A549 (cell line): ENCODE measurements at regions not wholly inside any gene's neighbourhood (a gene's known extent, or its start where the extent isn't known, plus 50 kb on each side); places are given as distances from the start of the nearest gene placed in this dataset.

Experiments used
- ATAC-seq, 2 experiments: fragments of 200-7000 bp in 1 of 2; fragments of >200 bp in 1 of 2; cut with Nextera tagmentation in 1 of 2; cut with Tn5 transposase in 1 of 2; 3 replicates each; pipeline versions ENCODE4 v1.8.0 to v1.9.1; 2018 to 2020; ENCODE audit warnings: mild to moderate bottlenecking in 1 of 2, moderate library complexity in 1 of 2
- CTCF ChIA-PET: fragments of 300-600 bp; sonication (Branson Sonifier 250); formaldehyde crosslinking; extraction: SDS; loops from one replicate; lab custom pipeline; 2021; ENCODE audit warnings: antibody characterized with exemption, inconsistent platforms; lab: Yijun Ruan, JAX
- POLR2A ChIA-PET: fragments of 350-600 bp; formaldehyde crosslinking; extraction: SDS; loops from one replicate; lab custom pipeline; 2021; ENCODE audit warnings: antibody characterized with exemption, inconsistent platforms; lab: Yijun Ruan, JAX
- DNase-seq, 2 experiments: peaks; one replicate each; pipeline versions ENCODE4 v3.0.0 to v3.0.0-alpha.2; 2011 to 2016; ENCODE audit warnings: low read depth in 1 of 2, low spot score in 1 of 2
- FAIRE-seq: peaks from 2 replicates; lab custom pipeline; 2011; peaks lifted over from hg19 to GRCh38; lab: Jason Lieb, UNC
- H3K27ac ChIP-seq, 2 experiments: fragments of >200 bp; sonication (Bioruptor Twin); formaldehyde crosslinking; 3 replicates each; pipeline ENCODE4 v1.5.1; 2016 to 2017
- H3K4me1 ChIP-seq: fragments of >200 bp; sonication (Bioruptor Twin); formaldehyde crosslinking; 3 replicates; pipeline ENCODE4 v1.6.1; 2016
- H3K4me2 ChIP-seq: fragments of >200 bp; sonication (Bioruptor Twin); formaldehyde crosslinking; 3 replicates; pipeline ENCODE4 v1.6.1; 2016
- H3K4me3 ChIP-seq: fragments of >200 bp; sonication (Bioruptor Twin); formaldehyde crosslinking; 3 replicates; pipeline ENCODE4 v1.5.1; 2016
- H3K9me3 ChIP-seq: fragments of >200 bp; sonication (Bioruptor Twin); formaldehyde crosslinking; 3 replicates; pipeline ENCODE4 v1.6.1; 2016
- ATOH8 ChIP-seq: fragments of 250-450 bp; sonication (Bioruptor Pico); IDR thresholded peaks from 2 replicates; pipeline ENCODE4 v1.5.0; 2020; ENCODE audit warnings: low read depth, mild to moderate bottlenecking, moderate library complexity
- CBX8 ChIP-seq: fragments of 200-600 bp; sonication (generic); IDR thresholded peaks from 2 replicates; pipeline ENCODE4 v1.6.1; 2016
- CTCF ChIP-seq: fragments of >200 bp; sonication (Bioruptor Twin); formaldehyde crosslinking; IDR thresholded peaks from 3 replicates; pipeline ENCODE4 v1.5.1; 2016
- EHF ChIP-seq: fragments of 250-450 bp; sonication (Bioruptor Pico); IDR thresholded peaks from 2 replicates; pipeline ENCODE4 v1.5.0; 2020; ENCODE audit warnings: mild to moderate bottlenecking
- FOSL2 ChIP-seq, 2 experiments: fragments of 450-650 bp in 1 of 2; fragments of >200 bp in 1 of 2; sonication (Bioruptor Twin) in 1 of 2; formaldehyde crosslinking; IDR thresholded peaks; 2 replicates each; pipeline versions ENCODE4 v1.5.0 to v1.6.1; 2016 to 2020; ENCODE audit warnings: mild to moderate bottlenecking in 1 of 2, moderate library complexity in 1 of 2
- GATA3 ChIP-seq: IDR thresholded peaks from 2 replicates; pipeline ENCODE4 v1.6.1; 2012; ENCODE audit warnings: borderline replicate concordance
- HOXB13 ChIP-seq: fragments of 250-450 bp; sonication (Bioruptor Pico); IDR thresholded peaks from 2 replicates; pipeline ENCODE4 v1.5.0; 2020; ENCODE audit warnings: low read depth, mild to moderate bottlenecking, moderate library complexity
- MAX ChIP-seq: IDR thresholded peaks from 2 replicates; pipeline ENCODE4 v1.6.1; 2012
- MAZ ChIP-seq: fragments of 150-350 bp; IDR thresholded peaks from 2 replicates; pipeline ENCODE4 v1.6.1; 2014; ENCODE audit warnings: antibody characterized with exemption, low read depth, low read length, borderline replicate concordance
- NR3C1 ChIP-seq: fragments of >200 bp; sonication (Bioruptor Twin); formaldehyde crosslinking; IDR thresholded peaks from 3 replicates; pipeline ENCODE4 v1.6.1; 2017
- PBX3 ChIP-seq: IDR thresholded peaks from 2 replicates; pipeline ENCODE4 v1.6.1; 2012
- RFX5 ChIP-seq: fragments of 450-650 bp; IDR thresholded peaks from 2 replicates; pipeline ENCODE4 v1.7.1; 2014; ENCODE audit warnings: antibody characterized with exemption, mild to moderate bottlenecking, moderate library complexity
- RNF2 ChIP-seq: fragments of 200-600 bp; sonication (generic); IDR thresholded peaks from 2 replicates; pipeline ENCODE4 v1.6.1; 2016; ENCODE audit warnings: low read depth, mild to moderate bottlenecking, antibody characterized with exemption, moderate library complexity, borderline replicate concordance
- SMC3 ChIP-seq: fragments of >200 bp; sonication (Bioruptor Twin); formaldehyde crosslinking; IDR thresholded peaks from 3 replicates; pipeline ENCODE4 v1.6.1; 2018; ENCODE audit warnings: inconsistent platforms
- ZC3H11A ChIP-seq: fragments of 450-650 bp; IDR thresholded peaks from 2 replicates; pipeline ENCODE4 v1.6.1; 2014; ENCODE audit warnings: antibody characterized with exemption, mild to moderate bottlenecking
- ZFP36 ChIP-seq: fragments of 450-650 bp; IDR thresholded peaks from 2 replicates; pipeline ENCODE4 v1.6.1; 2014; ENCODE audit warnings: borderline replicate concordance; ENCODE audit not compliant: partially characterized antibody
- WGBS: methylation state at CpG from one replicate; pipeline ENCODE4 v1.1.6; 2017; ENCODE audit errors: missing lambda C conversion rate; 5-methylcytosine and 5-hydroxymethylcytosine counted together

GRCh38 chr3:117380631-117381030 is 671.1 kb downstream of the TUSC7 start:
- no peak for ATAC-seq
- no peak for FAIRE-seq
- 2% methylated on average over 2 of the region's 2 CpGs for WGBS

GRCh38 chr3:117393119-117393518 is 683.5 kb downstream of the TUSC7 start:
- Histone ChIP-seq H3K27ac (no peak overlapping the region), H3K4me1 (no peaks in the 10 kb centered on the region), H3K9me3 (no peaks in the 10 kb centered on the region), H3K4me3 (no peak overlapping the region)
- ChIA-PET CTCF (interaction anchor here (0.6 kb wide), 1 partner anchor 256 kb away, joined by 3 read pairs; no protein-coding TSS in a partner anchor), POLR2A (no interaction called here)
- WGBS, result 69% methylated on average over 1 of the region's 1 CpG
- no peak for FAIRE-seq
- TF ChIP-seq GATA3 (no peak), ZFP36 (no peak), PBX3 (no peak), HOXB13 (CRISPR knock-in tag) (no peak), FOSL2 (IDR thresholded peaks at IDR 0.05) (no peak), FOSL2 (CRISPR knock-in tag; IDR thresholded peaks at IDR 0.05) (no peak), CBX8 (no peak), ZC3H11A (no peak)
- TF ChIP-seq, all 56 proteins: peak for 0
- no peak overlapping the region for H3K4me2 ChIP-seq
- DNase-seq, result no peak
- ATAC-seq, result no peak

More at GRCh38 chr3:117380631-117381030, 671.1 kb downstream of the TUSC7 start:
- Histone ChIP-seq H3K9me3 (no peaks in the 10 kb centered on the region), H3K4me1 (no peaks in the 10 kb centered on the region), H3K4me3 (no peak overlapping the region), H3K27ac (no peak overlapping the region), H3K4me2 (no peak overlapping the region)
- TF ChIP-seq RNF2 (no peak), SMC3 (no peak), MAZ (no peak), RFX5 (no peak), ATOH8 (CRISPR knock-in tag) (no peak), ZC3H11A (no peak), MAX (no peak), NR3C1 (no peak)
- no peak for DNase-seq
- ChIA-PET CTCF (no interaction called here), POLR2A (no interaction called here)

- 57% methylated on average over 12 of the region's 12 CpGs for WGBS
- Histone ChIP-seq H3K9me3 (no peaks in the 10 kb centered on the region), H3K4me3 (no peak overlapping the region), H3K27ac (no peak overlapping the region), H3K4me2 (no peak overlapping the region), H3K4me1 (no peaks in the 10 kb centered on the region)
- FAIRE-seq (no peak), DNase-seq (no peak), ATAC-seq (no peak)
- ChIA-PET CTCF (no interaction called here), POLR2A (no interaction called here)
- no peak for TF ChIP-seq FOSL2 (IDR thresholded peaks at IDR 0.05)
- no peak for TF ChIP-seq FOSL2 (CRISPR knock-in tag; IDR thresholded peaks at IDR 0.05)
- TF ChIP-seq CTCF, result no peak
- TF ChIP-seq MAX, result no peak
- no peak for TF ChIP-seq EHF (CRISPR knock-in tag)
Observed at GRCh38 chr3:117398141-117398899, 688.7 kb downstream of the TUSC7 start.
